Thymus (tissue), 11 donors: ENCODE measurements at regions not wholly inside any gene's neighbourhood (a gene's known extent, or its start where the extent isn't known, plus 50 kb on each side); places are given as distances from the start of the nearest gene placed in this dataset.

Experiments used
- DNase-seq, 9 donors: peaks; one replicate each; pipeline ENCODE4 v3.0.0-alpha.2; 2013; ENCODE audit warnings: low spot score in 9 of 9, low read depth in 6 of 9, missing footprints in 1 of 9
- H3K27ac ChIP-seq, 2 donors: one replicate each; pipeline ENCODE4 v1.5.1; 2013; ENCODE audit warnings: control low read depth in 1 of 2, low read depth in 1 of 2, low read length in 1 of 2, mild to moderate bottlenecking in 1 of 2, moderate library complexity in 1 of 2
- H3K27me3 ChIP-seq, 2 donors: one replicate each; pipeline ENCODE4 v1.5.1; 2013; ENCODE audit warnings: low read length in 1 of 2; ENCODE audit not compliant: control insufficient read depth in 2 of 2, insufficient read depth in 1 of 2
- H3K36me3 ChIP-seq, 2 donors: one replicate each; pipeline ENCODE4 v1.5.1; 2013; ENCODE audit warnings: low read length in 1 of 2, mild to moderate bottlenecking in 1 of 2, moderate library complexity in 1 of 2; ENCODE audit not compliant: control insufficient read depth in 2 of 2, insufficient read depth in 2 of 2
- H3K4me1 ChIP-seq, 2 donors: one replicate each; pipeline ENCODE4 v1.5.1; 2013; ENCODE audit warnings: low read length in 2 of 2; ENCODE audit not compliant: control insufficient read depth in 2 of 2, insufficient read depth in 2 of 2
- H3K4me3 ChIP-seq, 2 donors: one replicate each; pipeline ENCODE4 v1.5.1; 2013; ENCODE audit warnings: low read length in 2 of 2, control low read depth in 1 of 2, mild to moderate bottlenecking in 1 of 2
- H3K9me3 ChIP-seq, 2 donors: one replicate each; pipeline ENCODE4 v1.5.1; 2013; ENCODE audit warnings: low read length in 1 of 2, mild to moderate bottlenecking in 1 of 2; ENCODE audit not compliant: control insufficient read depth in 2 of 2, insufficient read depth in 1 of 2
- WGBS: extraction: QIAGEN DNeasy Blood & Tissue Kit; methylation state at CpG from one replicate; pipeline ENCODE4 v1.1.7; 2013; 5-methylcytosine and 5-hydroxymethylcytosine counted together
- donor health status: healthy.

DNA sequence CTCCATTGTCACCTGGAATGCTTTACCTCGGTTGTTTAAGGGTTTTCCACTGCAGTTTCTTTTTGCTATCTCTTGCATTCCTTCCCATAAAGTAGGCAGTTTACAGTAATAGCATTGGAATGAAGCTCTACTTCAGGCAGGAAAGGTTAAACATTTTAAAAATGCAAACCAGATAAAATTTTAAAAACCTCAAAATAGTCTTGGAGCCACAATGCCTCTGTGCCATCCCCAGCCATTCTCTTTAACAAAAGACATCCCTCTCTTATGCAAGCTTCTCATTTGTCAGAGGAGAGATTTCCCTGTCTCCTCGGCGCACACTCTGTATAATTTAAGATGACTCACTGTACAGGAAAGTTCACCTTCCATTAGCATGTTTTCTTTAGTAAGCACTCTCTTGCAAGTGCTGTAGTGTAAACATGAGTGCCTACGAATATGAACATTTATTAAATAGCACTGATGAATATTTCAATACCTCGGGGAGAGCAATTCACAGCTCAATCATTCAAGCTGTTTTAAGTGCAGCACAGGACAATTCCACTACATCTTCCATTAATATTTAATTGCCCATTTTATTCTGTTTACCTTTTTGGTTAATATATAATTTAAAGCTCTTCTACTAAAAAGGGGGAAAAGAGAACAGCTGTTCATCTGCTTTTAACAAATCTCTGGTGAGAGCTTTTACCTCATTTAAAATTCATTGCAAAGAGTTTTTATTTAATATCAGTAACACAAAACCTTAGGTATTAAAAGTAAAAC is 343.6 kb downstream of the SPATA31D1 start:
- H3K27me3 ChIP-seq, result no peaks in the 10 kb centered on the region
- no peak overlapping the region for H3K27ac ChIP-seq
- DNase-seq, result no peak
- WGBS, result 92% methylated on average over 5 of the region's 5 CpGs
- no peaks in the 10 kb centered on the region for H3K36me3 ChIP-seq
- H3K4me1 ChIP-seq, result no peaks in the 10 kb centered on the region
- H3K9me3 ChIP-seq, result no peaks in the 10 kb centered on the region
- H3K4me3 ChIP-seq, result no peak overlapping the region

DNA sequence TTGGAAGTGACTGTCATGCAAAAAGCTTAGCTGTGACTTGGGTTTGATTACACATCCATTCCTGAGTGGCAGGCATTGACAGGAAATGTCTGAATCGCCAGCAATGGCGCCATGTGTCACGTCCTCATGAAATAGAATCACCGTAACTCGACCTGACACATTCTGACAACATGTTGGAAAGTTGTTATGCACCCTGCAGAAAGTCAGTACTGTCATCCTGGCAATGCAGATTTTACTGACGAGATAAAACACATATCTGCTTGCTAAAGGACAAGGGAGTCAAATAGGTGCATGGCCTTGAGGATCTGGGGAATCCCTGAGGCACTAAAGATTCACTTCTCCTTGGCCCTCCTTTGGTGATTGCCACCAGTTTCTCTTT is 344.2 kb downstream of the SPATA31D1 start:
- no peak overlapping the region for H3K27ac ChIP-seq
- DNase-seq, result no peak
- H3K27me3 ChIP-seq, result no peaks in the 10 kb centered on the region
- no peaks in the 10 kb centered on the region for H3K9me3 ChIP-seq
- no peak overlapping the region for H3K4me3 ChIP-seq
- no peaks in the 10 kb centered on the region for H3K36me3 ChIP-seq
- WGBS, result 89% methylated on average over 6 of the region's 6 CpGs
- H3K4me1 ChIP-seq, result no peaks in the 10 kb centered on the region

- WGBS, result 69% methylated on average over 2 of the region's 2 CpGs
- Histone ChIP-seq H3K9me3 (no peaks in the 10 kb centered on the region), H3K36me3 (no peaks in the 10 kb centered on the region), H3K4me3 (no peak overlapping the region), H3K27ac (no peak overlapping the region), H3K27me3 (no peaks in the 10 kb centered on the region), H3K4me1 (no peaks in the 10 kb centered on the region)
- DNase-seq, result no peak
Measured at GRCh38 chr9:82333671-82334070, 345.1 kb downstream of the SPATA31D1 start.

- Histone ChIP-seq H3K27me3 (no peaks in the 10 kb centered on the region), H3K9me3 (no peaks in the 10 kb centered on the region), H3K4me3 (no peak overlapping the region), H3K27ac (no peak overlapping the region), H3K4me1 (no peaks in the 10 kb centered on the region), H3K36me3 (no peaks in the 10 kb centered on the region)
- no peak for DNase-seq
Measured at GRCh38 chr9:82334286-82334685, 345.7 kb downstream of the SPATA31D1 start.

DNA sequence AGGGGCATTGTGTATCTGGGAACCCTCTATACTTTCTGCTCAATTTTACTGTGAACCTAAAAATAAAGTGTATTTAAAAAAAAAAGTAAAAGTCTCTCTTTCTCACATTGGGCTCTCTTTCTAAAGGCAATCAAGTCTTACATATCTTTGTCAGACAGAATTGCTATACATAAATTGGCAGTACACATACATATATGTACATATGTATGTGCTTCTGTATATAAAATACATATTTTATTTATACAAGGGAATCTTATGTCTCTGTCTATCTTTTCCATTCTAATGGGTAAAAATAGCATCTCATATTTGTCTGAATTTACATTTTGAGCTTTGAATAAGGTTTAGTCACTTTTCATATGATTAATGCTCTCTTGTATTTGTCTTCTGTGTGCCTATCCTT is 348.8 kb downstream of the SPATA31D1 start:
- H3K27ac ChIP-seq, result no peak overlapping the region
- H3K4me3 ChIP-seq, result no peak overlapping the region
- no peaks in the 10 kb centered on the region for H3K36me3 ChIP-seq
- no peaks in the 10 kb centered on the region for H3K27me3 ChIP-seq
- H3K9me3 ChIP-seq, result no peaks in the 10 kb centered on the region
- no peaks in the 10 kb centered on the region for H3K4me1 ChIP-seq
- DNase-seq, result no peak

- DNase-seq, result no peak
- Histone ChIP-seq H3K4me3 (no peak overlapping the region), H3K4me1 (no peaks in the 10 kb centered on the region), H3K36me3 (no peaks in the 10 kb centered on the region), H3K27me3 (no peaks in the 10 kb centered on the region), H3K27ac (no peak overlapping the region), H3K9me3 (peaks cover 0 to 9% of the 10 kb centered on the region in 2 donors)
- WGBS, result 69% methylated on average over 2 of the region's 2 CpGs
Measured at GRCh38 chr9:82342046-82342445, 353.5 kb downstream of the SPATA31D1 start.

DNA sequence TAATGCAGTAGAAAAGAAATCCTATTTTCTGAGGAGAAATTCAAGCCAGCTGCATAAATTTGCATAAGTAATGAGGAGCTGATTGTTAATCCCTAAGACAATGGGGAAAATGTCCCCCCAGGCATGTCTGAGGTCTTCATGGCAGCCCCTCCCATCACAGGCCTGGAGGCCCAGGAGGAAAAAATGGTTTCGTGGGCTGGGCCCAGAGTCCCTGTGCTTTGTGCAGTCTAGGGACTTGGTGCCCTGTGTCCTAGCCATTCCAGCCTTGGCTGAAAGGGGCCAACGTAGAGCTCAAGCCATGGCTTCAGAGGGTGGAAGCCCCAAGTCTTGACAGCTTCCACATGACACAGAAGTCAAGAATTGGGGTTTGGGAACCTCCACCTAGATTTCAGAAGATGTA is 357.5 kb downstream of the SPATA31D1 start:
- WGBS, result 82% methylated on average over 2 of the region's 2 CpGs
- H3K36me3 ChIP-seq, result no peaks in the 10 kb centered on the region
- H3K27ac ChIP-seq, result no peak overlapping the region
- H3K4me3 ChIP-seq, result no peak overlapping the region
- H3K9me3 ChIP-seq, result peaks cover 0 to 9% of the 10 kb centered on the region in 2 donors
- H3K4me1 ChIP-seq, result no peaks in the 10 kb centered on the region
- H3K27me3 ChIP-seq, result no peaks in the 10 kb centered on the region
- DNase-seq, result no peak

DNA sequence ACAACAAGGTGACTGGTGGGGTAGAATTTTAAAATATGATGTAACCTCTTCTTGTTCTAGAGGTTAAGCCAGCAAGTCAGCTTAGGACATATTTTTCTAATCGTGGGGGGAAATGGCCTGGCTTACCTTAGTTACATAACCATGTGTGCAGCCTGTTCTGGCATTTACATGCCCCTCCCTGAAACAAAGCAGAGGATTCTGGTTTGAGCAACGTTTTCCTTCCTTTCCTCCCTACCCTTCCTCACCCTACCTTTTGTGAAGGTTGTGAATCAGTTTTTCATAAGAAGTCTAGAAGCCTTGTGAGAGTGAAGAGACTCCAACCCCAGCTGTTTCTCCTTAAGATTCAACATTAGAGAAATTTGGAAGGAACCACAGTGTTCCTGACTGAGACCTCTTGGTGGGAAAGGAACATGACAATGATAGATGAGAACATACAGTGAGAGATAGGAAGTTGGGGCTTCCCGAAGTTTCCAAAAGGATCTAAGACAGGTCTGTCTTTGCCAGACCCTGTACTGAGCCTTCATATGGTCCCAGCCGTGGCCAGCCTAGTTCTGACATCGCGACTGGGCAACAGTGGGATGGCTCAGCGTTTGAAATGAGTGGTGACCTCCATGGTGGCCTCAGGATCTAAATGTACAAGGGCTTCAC is 365.2 kb downstream of the SPATA31D1 start:
- H3K4me1 ChIP-seq, result peaks cover 0 to 4% of the 10 kb centered on the region in 2 donors
- no peak for DNase-seq
- H3K36me3 ChIP-seq, result no peaks in the 10 kb centered on the region
- H3K9me3 ChIP-seq, result no peaks in the 10 kb centered on the region
- H3K27ac ChIP-seq, result no peak overlapping the region
- H3K27me3 ChIP-seq, result no peaks in the 10 kb centered on the region
- H3K4me3 ChIP-seq, result no peak overlapping the region
- 94% methylated on average over 7 of the region's 7 CpGs for WGBS

- peaks cover 0 to 4% of the 10 kb centered on the region in 2 donors for H3K4me1 ChIP-seq
- H3K4me3 ChIP-seq, result no peak overlapping the region
- no peak for DNase-seq
- WGBS, result 87% methylated on average over 2 of the region's 2 CpGs
- no peaks in the 10 kb centered on the region for H3K9me3 ChIP-seq
- H3K27me3 ChIP-seq, result no peaks in the 10 kb centered on the region
- H3K27ac ChIP-seq, result no peak overlapping the region
- no peaks in the 10 kb centered on the region for H3K36me3 ChIP-seq
Measured at GRCh38 chr9:82354279-82354659, 365.7 kb downstream of the SPATA31D1 start.
